ENCODE measurements at regions not wholly inside any gene's neighbourhood (a gene's known extent, or its start where the extent isn't known, plus 50 kb on each side); places are given as distances from the start of the nearest gene placed in this dataset.
"Not testable (repeated sequence)": the region's sequence is repeated elsewhere in the genome, so short reads cannot be mapped to it uniquely, and the experiment has no call there.

DNA sequence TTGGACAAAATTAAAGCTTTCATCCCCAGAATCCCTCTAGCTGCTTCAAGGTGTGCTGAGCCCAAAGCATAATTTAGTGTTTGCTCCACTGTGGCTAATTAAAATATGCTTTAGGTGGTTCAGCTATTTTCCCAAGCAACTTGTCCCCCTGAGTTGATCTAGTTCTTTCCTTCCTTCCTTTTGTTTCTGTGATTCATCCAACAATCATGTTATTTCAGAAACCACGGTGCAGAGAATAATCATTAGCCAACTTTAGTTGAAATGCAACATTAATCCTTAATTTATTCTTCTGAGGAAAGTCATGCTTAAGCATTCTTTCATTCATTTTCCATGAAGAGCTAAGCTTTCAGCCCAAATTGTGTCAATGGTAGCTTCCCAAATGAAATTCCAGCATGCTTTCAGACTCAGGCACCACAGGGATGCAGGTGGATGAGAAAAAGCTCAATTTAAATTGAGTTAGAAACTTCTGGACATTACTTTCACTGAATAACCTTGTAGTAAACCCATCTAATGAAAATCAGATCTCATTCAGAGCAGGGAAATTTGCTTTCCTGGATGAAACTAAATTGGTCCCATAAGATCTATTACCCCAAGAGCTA is 209.0 kb upstream of the NT5E start:
- H3K4me3 ChIP-seq (ENCODE audit: low read depth, low read length), result no peak overlapping the region
- DNase-seq (ENCODE audit: low read depth), result no peak

DNA sequence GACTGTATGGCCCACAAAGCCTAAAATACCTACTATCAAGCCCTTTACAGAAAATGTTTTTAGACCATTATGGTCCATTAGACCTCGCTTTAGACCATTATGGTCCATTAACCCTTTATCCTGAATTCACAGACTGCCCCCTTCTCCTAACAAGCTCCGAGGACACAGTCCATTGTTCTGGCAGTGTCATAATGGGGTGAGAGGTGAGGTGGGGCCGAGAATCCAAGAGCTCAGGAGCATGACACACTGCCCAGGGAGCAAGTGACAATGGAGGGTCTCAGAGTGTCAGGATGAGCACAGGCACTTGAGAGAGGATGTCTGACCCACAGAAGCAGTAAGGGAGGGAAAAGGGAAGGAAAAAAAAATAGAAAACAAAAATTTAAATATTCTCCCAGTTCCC is 212.4 kb upstream of the NT5E start:
- H3K4me3 ChIP-seq (ENCODE audit: low read depth, low read length), result no peak overlapping the region
- no peak for DNase-seq (ENCODE audit: low read depth)

DNA sequence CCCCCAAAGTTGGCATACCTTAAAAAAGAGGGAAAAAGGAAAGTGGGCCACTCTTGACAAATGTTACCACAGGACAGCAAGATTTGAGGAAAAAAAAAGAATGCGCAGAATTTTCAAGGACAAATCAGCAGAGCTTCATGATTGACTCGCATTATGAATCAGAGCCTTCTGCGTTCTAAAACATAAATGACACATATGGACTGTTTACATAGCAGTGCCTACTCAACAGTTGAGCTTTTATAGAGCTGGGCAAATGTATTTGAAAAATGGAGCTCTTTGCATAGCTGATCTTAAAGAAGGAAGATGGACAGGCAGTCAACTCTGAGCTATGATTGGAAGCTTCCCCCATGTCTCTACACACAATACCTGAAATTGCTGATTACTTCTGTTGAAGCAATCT is 213.2 kb upstream of the NT5E start:
- no peak for DNase-seq (ENCODE audit: low read depth)

DNA sequence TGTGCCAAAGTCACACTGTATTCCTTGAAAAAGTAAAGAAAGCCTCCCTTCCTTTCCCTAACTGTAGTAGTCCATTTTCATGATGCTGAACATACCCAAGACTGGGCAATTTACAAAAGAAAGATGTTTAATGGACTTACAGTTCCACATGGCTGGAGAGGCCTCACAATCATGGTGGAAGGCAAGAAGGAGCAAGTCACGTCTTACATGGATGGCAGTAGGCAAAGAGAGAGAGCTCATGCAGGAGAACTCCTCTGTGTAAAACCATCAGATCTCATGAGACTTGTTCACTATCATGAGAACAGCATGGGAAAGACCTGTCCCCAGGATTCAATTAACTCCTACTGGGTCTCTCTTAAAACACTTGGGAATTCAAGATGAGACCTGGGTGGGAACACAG is 222.5 kb upstream of the NT5E start:
- DNase-seq (ENCODE audit: low read depth); H3K4me3 ChIP-seq (ENCODE audit: low read depth, low read length): not testable (repeated sequence)

More for the DNA sequence above, 213.2 kb upstream of the NT5E start:
- no peak overlapping the region for H3K4me3 ChIP-seq (ENCODE audit: low read depth, low read length)

DNA sequence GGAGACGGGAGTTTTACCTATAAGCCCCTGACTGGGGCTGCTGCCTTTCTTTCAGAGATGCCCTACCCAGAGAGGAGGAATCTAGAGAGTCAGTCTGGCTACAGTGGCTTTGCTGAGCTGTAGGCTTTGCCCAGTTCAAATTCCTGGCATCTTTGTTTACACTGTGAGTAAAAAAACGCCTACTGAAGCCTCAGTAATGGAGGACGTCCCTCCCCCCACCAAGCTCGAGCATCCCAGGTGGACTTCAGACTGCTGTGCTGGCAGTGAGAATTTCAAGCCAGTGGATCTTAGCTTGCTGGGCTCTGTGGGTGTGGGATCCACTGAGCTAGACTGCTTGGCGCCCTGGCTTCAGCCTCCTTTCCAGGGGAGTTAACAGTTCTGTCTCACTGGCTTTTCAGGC is 237.1 kb upstream of the NT5E start:
- H3K4me3 ChIP-seq (ENCODE audit: low read depth, low read length); DNase-seq (ENCODE audit: low read depth): not testable (repeated sequence)

DNA sequence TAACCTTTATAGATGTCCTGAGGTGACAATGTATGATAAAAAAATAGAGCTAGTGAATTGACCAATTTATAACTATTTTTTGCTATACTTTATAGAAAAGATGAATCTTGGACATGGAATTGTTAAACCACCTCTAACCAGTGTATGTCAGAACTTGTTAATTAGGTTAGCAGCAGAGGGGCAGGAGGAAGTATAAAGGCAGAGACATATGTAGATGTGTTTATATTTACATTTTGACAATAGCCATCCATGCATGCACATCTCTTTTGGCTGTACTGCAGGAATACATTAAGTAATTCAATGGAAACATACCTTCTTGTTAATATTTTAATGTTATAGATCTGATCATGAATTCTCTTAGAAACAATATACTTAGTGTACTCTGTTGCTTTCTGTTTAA is 254.6 kb upstream of the NT5E start:
- no peak for DNase-seq (ENCODE audit: low read depth)

DNA sequence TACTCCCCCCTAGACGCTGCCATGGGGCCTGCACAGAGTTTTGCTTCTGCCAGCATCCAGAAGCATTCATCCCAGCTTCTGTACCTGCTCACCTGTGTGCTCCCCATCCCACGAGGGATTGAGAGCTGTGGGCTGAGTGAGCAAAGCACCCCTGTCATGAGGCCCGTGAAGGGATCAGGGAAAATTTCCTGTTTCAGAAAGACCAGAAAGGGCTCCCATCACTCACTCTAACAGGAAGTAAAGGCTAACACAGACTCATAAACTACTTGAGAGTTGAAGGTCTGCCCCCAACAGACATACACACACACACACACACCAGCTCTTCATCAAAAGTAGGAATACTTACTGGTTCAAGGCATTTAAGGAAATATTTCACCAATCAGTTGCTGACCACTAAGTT is 256.5 kb upstream of the NT5E start:
- no peak for DNase-seq (ENCODE audit: low read depth)
- no peak overlapping the region for H3K4me3 ChIP-seq (ENCODE audit: low read depth, low read length)

More for the DNA sequence above, 254.6 kb upstream of the NT5E start:
- H3K4me3 ChIP-seq (ENCODE audit: low read depth, low read length), result no peak overlapping the region

DNA sequence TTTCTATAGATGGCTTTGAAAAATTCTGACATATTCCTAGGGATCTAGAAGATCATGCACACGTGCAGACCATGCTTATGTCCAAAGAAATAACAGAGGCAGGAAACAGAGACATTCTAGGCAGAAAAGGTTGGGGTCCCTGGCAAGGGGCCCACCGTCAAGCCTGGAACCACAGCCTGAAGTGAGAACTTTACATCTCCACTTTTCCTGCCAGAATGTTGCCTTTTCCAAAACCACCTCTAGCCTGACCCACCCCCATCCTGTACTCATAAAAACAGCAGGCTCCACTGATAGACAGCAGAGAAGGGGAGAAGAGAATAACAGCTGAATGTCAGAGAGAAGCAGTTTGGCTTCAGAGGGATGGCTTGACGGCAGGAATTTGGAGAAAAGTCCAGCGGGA is 257.3 kb upstream of the NT5E start:
- no peak for DNase-seq (ENCODE audit: low read depth)
- H3K4me3 ChIP-seq (ENCODE audit: low read depth, low read length), result no peak overlapping the region

DNA sequence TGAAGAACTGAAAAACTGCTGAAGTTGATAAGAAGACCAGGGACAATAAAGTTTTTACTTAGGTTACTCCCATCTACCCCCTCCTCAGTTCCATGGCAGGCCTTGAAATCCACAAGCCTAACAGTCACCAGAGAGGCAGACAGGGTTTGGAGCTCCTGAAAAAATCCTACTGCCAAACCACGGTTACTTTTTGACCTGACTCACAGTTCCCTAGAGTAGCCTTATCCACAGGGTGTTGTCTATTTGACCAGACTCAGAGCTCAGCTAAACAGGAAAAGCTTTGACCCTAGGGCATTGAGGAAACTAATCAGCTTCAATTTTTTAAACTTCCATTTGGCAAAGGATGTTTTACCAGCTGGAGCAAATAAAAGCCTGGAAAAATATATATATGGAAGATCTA is 257.7 kb upstream of the NT5E start:
- DNase-seq (ENCODE audit: low read depth), result peak; percentile 48
- no peak overlapping the region for H3K4me3 ChIP-seq (ENCODE audit: low read depth, low read length)

DNA sequence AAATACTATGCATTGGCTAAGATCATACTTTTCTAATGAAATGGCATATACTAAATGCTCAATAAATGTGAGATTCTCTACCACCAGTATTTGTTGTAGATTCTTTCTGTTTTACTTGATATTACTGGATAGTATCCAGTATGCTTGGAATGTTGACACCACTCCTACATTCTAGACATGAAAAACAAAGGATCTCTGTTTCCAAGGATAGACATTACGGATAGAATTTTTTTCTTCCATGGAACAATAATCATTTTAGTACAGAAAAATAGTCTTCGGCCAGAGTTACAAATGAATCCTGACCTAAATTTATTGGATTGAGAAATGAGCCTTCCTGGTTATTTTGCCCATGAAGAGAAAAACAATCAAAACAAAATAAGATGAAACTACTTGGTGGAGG is 258.2 kb upstream of the NT5E start:
- DNase-seq (ENCODE audit: low read depth), result no peak
- H3K4me3 ChIP-seq (ENCODE audit: low read depth, low read length), result no peak overlapping the region

DNA sequence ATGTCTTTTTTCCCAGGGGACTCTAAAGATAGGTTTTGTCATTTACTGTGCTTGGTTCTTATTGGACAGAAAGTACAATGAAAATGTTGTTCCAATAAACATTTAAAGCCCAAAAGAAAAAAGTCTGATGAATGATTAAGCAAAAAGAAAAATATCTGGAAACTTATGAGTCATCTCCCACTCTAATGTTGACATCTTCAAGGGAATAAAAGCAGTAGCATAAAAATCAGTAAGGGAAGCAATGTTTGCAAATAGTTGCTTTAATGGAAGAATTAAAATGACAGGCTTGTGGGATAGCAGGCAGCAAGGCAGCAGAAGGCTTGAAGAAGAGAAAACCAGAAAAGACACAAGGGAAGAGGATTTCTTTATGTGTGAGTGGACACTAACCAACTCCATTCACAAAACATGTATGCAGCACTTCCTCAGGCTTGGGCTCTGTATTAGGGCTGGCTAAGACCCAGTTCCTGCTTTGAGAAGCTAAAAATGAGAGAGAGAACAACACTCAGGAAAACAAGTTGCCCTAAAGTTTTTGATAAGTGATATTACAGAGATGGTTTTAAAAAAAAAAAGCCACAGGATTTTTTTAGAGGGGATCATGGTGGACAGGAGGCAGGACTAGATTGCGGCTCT is 263.2 kb upstream of the NT5E start:
- peak; percentile 27 for DNase-seq (ENCODE audit: low read depth)
- no peak overlapping the region for H3K4me3 ChIP-seq (ENCODE audit: low read depth, low read length)

DNA sequence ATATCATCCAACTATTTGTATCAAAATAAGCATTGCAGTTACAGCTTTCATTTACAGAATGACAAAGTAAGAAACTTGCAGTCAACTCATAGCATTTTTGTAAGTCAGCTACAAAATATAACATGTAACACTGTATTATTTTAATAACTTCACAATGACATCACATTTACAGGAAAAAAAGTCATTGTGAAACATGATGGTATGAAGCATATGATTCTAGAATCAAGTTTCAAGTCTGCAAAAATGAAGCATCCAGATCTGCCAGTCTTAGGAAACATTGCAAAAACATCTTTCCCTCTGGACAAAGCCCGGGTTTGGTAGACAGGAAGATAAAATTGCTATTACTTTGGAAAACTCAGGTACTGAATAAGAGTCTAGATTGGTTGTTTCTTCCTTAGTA is 263.9 kb upstream of the NT5E start:
- peak; percentile 41 for DNase-seq (ENCODE audit: low read depth)
- H3K4me3 ChIP-seq (ENCODE audit: low read depth, low read length), result no peak overlapping the region

DNA sequence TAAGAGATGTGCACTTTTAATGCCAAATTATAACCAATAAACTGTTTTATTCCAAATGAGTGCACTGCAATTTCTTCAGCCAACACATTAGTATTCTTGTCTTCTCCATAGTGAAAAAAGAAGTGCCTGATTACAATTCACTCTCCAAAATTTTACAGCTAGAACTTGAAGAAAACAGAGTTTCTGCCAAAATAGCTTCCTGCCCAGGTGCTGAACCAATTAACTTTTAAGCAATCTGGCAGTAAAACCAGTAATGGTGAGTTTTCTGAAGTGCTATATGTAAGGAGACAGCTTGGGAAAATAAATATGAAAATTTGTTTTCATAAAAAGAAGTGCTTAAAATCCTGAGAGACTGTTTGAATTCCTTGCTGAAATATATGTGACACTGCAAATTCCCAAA is 266.0 kb upstream of the NT5E start:
- H3K4me3 ChIP-seq (ENCODE audit: low read depth, low read length), result no peak overlapping the region
- no peak for DNase-seq (ENCODE audit: low read depth)

DNA sequence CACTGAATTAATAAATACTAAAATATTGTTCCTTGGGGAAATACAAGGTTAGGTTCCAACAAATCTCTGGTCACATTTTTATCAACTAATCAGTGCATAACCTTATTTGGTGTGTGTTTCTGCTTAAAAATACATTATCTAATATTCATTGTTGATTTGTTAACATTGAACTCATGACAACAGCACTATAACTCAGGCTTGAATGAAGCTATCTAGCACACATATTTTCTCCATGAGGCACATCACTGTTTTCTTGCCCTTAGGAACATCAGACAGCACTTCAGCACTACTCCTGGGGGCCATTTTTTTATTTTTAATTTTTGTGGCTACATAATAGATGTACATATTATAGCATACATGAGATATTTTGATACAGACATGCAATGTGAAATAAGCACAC is 277.2 kb upstream of the NT5E start:
- DNase-seq (ENCODE audit: low read depth), result no peak

DNA sequence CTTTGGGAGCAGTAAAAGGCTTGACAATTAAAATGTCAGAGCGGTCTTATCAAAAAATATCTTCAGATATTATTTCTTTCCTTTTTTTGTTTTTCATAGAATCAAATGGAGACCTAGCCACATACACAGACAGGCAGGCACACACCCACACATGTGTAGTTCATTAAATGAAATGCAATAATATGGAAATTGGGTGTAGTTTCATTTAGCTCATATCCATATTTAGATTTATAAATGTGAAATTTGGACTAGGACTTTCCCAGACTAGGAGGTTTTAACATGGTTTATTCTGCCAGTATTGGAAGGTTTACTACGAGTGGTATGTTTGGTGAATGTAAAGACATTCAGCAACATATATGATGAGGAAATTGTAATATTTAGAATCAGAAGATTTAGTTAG is 277.7 kb upstream of the NT5E start:
- DNase-seq (ENCODE audit: low read depth), result no peak

More for the DNA sequence above, 277.2 kb upstream of the NT5E start:
- no peak overlapping the region for H3K4me3 ChIP-seq (ENCODE audit: low read depth, low read length)

DNA sequence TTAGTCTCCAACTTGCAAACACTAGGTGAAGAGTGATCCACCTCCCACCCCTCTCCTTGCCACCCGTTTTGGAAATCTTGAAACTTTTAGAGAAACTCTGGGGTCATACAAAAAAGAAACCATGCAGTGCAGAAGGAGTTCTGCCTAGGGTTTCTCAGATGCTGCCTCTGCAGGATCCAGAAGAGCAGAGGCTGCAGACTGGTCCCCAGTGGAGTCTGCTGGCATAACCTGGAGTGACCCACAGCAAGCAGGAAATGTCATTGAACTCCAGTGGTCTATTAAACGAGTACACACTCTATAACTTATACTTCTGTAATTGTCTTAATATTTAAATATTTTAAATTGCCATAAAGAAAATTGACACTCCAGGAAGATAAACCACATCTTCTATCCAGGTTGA is 280.7 kb upstream of the NT5E start:
- no peak for DNase-seq (ENCODE audit: low read depth)

More for the DNA sequence above, 277.7 kb upstream of the NT5E start:
- no peak overlapping the region for H3K4me3 ChIP-seq (ENCODE audit: low read depth, low read length)

DNA sequence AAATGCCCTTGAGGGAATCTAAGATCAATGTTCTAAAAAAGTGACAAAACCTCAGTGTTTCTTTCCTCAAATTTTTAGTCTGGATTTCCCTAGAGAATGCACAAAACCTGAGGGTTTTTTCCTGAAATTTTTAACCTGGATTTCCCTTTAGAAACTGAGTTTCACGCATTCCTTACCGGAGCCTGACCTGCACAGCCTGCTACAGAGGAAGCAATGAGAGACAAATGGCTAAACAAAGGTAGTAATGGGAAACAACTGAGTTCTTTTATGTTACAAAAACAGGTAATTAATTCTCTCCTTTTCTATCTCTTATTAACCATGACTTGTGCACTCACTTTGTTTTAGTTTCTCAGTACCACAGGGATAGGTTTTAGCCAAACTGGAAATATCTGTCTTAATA is 281.7 kb upstream of the NT5E start:
- no peak for DNase-seq (ENCODE audit: low read depth)
- no peak overlapping the region for H3K4me3 ChIP-seq (ENCODE audit: low read depth, low read length)

More for the DNA sequence above, 280.7 kb upstream of the NT5E start:
- H3K4me3 ChIP-seq (ENCODE audit: low read depth, low read length), result no peak overlapping the region

DNA sequence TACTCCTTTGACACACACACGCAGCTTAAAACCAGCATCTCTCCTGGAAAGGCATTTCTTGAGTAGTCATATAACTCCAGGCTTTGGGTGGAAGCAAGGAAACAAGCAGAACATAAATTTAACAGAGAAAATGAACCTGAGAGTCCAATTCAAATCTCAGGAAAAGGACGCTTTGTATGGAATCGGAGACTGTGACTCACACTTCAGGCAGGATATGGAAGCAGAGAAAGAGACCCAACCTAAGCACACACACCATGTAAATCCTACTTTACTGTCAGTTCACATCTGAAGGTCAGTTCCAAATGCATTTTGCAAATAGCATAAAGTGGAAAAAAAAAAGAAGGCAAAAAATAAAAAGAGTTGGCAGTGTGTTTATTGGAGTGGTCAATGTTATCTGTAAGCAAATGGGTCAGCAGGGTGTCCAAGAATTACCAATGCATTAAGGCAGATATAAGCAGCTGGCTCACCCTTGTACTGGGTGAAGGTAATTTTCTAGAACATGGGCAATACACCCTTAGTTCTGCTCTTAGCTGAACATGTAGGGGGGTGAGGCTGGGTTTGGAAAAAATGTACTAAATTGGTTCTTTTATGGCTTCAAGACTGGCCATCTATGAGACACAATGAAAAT is 283.7 kb upstream of the NT5E start:
- DNase-seq (ENCODE audit: low read depth), result no peak

DNA sequence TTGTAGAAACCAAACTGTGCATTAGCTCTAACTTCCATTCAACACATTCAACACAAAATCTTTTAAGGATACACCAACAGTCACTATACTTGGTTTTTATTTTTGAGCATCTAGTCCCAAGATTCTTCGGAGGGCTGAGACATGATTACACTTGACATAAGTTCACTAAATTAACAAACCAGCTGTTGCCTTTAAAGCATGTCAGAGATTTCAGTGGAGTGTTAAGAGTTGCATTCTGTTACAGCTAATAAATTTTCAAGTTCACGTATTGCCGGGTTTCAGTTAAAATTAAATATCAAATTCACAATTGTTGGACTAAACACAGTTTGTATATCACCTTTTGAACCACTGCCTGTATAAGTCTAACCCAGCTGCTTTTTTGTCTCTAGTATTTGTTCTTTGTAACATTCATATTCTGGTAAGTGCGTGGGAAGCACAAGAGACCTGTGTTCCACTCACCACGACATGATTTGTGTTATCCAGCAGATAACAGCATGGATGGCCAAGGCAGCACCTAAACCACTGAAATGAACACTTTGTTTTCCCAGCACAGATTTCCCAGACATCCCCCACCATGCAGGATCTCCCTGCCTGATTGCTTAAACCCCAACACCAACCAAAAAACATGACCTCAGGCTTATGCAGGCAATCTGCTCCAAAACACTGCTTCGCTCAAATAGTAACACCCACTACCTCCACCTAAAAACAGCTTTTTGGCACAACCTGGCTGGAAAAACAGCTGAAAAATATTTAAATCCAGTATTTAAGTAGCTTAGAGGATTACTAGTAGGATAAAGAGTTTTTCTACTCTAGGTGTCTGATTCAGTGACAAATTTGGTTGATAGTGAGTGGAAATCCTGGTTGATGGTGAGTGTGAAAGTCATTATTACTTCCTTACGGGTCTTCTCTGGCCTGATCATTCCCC is 286.5 kb upstream of the NT5E start:
- H3K4me3 ChIP-seq (ENCODE audit: low read depth, low read length), result no peak overlapping the region
- no peak for DNase-seq (ENCODE audit: low read depth)

More for the DNA sequence above, 283.7 kb upstream of the NT5E start:
- no peak overlapping the region for H3K4me3 ChIP-seq (ENCODE audit: low read depth, low read length)

DNA sequence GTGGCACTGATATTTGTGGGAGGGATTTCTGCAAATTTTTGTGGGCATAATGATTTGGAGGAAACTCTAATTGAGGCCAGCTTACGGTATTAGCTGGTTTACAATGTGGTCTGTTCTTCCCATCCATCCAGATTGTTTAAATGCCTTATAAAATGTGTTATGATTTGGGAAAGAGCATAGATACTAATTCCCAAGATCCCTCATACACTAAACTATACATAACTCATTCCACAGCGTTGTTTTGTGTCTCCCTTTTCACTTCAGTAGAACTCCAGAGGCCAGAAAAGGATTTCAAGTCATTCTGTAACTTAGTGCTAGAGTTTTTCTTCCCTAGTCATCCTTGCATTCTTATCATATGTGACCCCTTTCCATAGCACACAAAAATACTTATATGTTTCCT is 292.6 kb upstream of the NT5E start:
- no peak for DNase-seq (ENCODE audit: low read depth)

More for the DNA sequence above, 292.6 kb upstream of the NT5E start:
- H3K4me3 ChIP-seq (ENCODE audit: low read depth, low read length), result no peak overlapping the region

Measured in skeletal muscle cell (primary cell).